ENCODE measurements at regions not wholly inside any gene's neighbourhood (a gene's known extent, or its start where the extent isn't known, plus 50 kb on each side); places are given as distances from the start of the nearest gene placed in this dataset.
"Not testable (repeated sequence)": the region's sequence is repeated elsewhere in the genome, so short reads cannot be mapped to it uniquely, and the experiment has no call there.

DNA sequence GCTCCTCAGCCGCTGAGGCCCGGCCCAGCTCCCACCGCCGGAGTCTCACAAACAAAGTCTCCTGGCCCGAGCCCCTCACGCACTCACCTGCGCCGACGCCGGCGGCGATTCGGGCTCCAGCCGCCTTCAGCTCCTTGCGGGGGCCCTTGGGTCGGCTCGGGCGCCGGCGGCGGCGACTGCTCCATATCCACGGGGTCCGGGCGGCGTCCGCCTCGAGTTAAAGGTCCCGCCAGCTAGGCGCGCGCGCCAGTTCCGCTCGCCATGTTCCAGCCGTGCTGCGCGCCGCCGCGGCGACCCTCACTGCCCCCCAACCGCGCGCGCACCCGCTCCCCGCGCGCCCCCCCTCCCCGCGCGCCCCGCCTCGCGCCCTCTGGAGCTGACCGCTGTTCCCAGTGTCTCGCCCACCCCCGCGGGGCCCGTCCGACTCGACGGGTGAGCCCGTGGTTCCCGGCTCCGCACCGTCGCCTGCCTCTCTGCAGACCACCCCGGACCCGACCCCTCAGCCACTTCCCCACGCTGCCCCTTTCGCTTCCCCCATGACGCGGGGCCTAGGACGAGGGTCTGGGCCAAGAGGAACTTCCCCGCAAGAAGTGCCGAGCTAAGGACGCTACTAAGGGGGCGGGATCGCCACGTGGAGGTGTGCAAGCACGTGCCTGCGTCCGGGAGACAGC lies 396.1 kb downstream of the ZNF33B start:
- TF ChIP-seq, protein P1, sequence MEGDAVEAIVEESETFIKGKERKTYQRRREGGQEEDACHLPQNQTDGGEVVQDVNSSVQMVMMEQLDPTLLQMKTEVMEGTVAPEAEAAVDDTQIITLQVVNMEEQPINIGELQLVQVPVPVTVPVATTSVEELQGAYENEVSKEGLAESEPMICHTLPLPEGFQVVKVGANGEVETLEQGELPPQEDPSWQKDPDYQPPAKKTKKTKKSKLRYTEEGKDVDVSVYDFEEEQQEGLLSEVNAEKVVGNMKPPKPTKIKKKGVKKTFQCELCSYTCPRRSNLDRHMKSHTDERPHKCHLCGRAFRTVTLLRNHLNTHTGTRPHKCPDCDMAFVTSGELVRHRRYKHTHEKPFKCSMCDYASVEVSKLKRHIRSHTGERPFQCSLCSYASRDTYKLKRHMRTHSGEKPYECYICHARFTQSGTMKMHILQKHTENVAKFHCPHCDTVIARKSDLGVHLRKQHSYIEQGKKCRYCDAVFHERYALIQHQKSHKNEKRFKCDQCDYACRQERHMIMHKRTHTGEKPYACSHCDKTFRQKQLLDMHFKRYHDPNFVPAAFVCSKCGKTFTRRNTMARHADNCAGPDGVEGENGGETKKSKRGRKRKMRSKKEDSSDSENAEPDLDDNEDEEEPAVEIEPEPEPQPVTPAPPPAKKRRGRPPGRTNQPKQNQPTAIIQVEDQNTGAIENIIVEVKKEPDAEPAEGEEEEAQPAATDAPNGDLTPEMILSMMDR (conservative IDR thresholded peaks at IDR 0.05; ENCODE audit: low read depth, low read length) = no peak
- H3K4me3 ChIP-seq (ENCODE audit: low read depth, low read length) = no peak overlapping the region
- DNase-seq (ENCODE audit: low read depth) = no peak

DNA sequence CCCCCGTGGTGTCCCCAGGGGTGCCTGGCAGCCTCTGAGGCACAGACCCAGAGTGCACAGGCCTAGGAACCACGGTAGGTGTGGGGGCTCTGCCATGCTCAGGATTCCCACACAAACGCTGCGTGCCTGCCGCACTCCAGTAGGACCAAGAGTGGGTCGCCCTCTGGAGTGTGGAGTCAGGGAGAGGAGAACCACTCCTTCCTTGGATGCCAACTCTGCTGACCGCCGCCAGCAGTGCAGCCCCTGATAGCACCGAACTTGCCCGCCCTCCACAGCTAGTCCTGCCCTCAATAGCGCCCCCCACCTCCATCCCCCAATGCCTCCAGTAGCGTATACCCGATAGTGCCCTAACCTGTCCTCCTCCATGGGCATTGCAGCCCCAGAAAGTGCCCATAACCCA lies 402.0 kb downstream of the ZNF33B start:
- DNase-seq (ENCODE audit: low read depth); H3K4me3 ChIP-seq (ENCODE audit: low read depth, low read length): not testable (repeated sequence)

DNA sequence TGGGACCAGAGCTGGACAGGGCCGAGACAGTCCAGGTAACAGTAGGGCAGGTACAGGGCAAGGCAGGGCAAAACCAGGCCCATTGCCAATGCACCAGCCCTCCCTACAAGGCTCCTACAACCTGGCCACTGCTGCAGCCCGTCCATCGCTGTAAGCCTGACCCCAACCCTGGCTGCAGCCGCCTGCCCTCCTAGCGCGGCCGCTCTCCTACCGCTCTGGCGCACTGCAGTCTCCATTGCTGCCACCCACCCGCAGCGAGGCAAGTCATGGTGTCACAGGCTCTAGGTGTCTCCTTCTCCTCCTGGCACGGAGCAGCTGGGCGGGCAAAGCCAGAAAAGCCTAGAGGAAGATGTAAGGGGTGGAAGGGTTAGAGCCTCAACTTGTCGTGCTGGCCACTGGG lies 402.6 kb downstream of the ZNF33B start:
- not testable (repeated sequence) for DNase-seq (ENCODE audit: low read depth); H3K4me3 ChIP-seq (ENCODE audit: low read depth, low read length)

DNA sequence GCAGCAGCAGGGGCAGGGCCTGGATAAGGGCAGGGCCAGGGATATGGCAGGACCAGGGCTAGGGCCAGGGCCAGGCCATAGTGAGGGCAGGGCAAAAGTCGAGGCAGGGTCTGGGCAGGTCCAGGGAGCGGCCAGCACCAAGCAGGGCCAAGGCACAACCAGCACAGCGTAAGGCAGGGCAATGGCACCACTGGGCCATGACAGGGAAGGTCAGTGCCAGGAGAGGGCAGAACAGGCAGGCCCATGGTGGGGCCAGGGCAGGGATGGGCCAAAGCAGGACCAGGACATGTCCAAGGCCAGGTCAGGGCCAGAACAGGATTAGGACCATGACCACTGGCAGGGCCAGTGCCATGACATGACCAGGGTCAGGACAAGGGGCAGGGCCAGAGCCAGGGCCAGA lies 403.1 kb downstream of the ZNF33B start:
- not testable (repeated sequence) for DNase-seq (ENCODE audit: low read depth); H3K4me3 ChIP-seq (ENCODE audit: low read depth, low read length)

DNA sequence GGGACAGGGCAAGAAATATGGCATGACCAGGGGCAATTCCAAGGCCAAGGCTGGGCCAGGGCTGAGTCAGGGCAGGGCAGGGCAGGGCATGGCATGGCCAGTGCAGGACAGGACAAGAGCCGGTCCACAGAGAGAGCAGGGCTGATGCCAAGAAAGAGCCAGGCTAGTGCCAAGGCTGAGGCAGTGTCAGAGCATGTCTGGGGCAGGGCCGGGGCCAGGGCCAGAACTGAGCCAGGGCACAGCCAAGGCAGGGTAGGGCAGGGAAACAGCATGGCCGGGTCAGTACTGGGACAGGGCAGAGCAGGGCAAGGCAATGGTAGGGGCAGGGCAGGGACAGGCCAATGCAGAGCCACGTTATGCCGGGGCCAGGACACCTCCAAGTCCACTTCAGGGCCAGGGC lies 403.9 kb downstream of the ZNF33B start:
- DNase-seq (ENCODE audit: low read depth); H3K4me3 ChIP-seq (ENCODE audit: low read depth, low read length): not testable (repeated sequence)

DNA sequence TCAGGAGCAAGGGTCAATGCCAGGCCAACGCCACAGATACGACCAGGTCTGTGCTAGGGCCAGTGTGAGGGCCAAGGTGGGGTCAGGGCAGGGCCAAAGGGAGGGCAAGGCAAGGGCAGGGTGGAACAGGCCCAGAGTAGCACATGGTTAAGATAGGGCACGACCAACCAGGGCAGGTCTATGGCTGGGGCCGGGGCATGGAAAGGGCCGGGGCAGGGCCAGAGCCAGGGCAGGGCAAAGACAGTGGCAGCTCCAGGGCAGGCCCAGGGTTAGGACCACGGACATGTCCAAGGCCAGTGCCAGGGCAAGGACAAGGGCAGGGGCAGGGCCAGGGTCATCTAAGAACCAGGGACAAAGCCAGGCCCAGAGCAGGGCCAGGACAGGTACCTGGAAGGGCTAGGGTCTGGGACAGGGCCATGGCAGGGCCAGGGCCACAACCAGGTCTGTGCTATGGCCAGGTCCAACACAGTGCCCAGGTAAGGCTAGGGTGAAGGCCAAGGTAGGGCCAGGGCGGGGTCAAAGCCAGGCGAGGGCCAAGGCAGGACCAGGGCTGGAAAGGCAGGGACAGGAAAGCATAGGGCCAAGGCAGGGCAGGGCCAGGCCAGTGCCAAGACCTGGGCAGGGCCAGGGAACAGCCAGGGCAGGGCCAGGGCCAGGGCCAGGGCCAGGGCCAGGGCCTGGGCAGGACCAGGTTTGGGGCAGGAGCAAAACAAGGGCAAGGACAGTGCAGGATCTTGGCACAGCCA lies 404.7 kb downstream of the ZNF33B start:
- not testable (repeated sequence) for H3K4me3 ChIP-seq (ENCODE audit: low read depth, low read length); DNase-seq (ENCODE audit: low read depth)

DNA sequence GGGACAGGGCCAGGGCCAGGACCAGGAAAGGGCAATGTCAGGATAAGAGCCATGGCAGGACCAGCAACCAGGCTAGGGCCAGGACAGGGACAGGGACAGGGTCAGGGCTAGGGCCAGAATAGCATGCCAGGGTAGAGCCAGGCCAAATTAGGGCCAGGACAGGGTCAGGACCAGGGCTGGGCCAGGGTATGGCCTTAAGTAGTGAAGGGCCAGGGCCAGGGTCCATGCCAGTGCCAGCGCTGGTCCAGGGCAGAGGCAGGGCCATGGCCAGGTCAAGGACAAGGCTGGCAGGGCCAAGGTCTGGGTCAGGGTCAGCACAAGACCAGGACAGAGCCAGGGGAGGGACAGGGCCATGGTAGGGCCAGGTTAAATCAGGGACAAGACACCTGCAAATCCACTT lies 405.4 kb downstream of the ZNF33B start:
- not testable (repeated sequence) for H3K4me3 ChIP-seq (ENCODE audit: low read depth, low read length); DNase-seq (ENCODE audit: low read depth)

DNA sequence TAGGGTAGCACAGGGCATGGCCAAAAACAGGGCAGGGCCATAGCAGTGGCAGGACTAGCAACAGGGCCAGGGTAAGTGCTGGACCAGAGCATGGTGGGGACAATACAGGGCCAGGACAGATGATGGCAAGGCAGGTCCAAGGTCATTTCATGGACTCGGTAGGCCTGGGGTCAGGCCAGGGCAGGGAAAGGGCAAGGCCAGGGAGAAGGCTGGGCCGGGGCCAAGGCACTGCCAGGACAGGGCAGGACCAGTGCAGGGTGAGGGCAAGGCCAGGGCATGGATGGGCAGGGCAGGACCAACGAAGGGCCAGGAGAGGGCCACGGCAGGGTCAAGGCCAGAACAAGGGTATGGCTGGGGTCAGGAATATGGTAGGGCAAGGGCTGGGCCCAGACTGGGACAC lies 407.6 kb downstream of the ZNF33B start:
- DNase-seq (ENCODE audit: low read depth); H3K4me3 ChIP-seq (ENCODE audit: low read depth, low read length): not testable (repeated sequence)

DNA sequence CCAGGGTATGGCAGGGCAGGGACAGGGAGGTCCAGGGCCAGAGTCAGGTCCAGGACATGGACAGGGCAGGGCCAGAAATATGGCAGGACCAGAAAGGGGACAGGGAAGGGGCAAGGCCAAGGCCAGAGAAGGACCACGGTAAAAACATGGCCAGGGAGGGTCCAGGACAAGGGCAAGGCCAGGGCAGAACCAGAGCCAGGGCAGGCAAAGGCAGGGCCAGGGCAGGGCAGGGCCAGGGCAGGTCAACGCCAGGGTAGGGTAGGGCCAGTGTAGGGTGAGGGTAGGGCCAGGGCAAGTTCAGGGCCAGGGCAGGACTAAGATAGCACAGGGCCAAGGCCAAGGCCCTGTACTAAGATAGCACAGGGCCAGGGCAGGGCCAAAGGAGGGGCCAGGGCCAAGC lies 408.3 kb downstream of the ZNF33B start:
- not testable (repeated sequence) for H3K4me3 ChIP-seq (ENCODE audit: low read depth, low read length); DNase-seq (ENCODE audit: low read depth)

DNA sequence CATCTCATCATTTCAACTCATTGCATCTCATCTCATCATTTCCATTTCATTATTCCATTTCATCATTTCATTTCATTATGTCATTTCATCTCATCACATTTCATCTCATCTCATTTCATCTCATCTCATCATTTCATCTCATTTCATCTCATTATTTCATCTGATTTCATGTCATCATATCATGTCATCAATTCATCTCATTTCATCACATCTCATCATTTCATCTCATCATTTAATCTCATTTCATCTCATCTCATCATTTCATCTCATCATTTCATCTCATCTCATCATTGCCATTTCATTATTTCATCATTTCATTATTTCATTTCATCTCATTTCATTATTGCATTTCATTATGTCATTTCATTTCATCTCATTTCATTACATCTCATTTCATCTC lies 410.5 kb downstream of the ZNF33B start:
- DNase-seq (ENCODE audit: low read depth) = not testable (repeated sequence)

DNA sequence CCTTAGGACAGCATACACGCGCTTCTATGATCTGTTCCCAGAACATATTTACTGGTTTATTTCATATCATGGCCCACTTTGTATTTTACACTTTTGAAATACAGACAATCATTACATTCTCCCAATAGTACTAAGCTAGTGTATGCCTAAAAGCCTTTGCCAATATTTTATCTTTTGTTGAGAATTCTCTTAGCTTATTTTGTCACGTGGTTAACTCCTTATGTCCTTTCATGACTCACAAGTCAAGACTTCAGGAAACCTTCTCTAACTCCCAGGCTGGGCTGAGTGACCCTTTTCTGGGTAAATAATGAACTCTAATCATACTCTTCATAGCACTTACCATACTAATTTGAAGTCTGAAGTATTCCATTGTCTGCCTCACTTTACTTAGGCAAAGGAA lies 444.8 kb downstream of the ZNF33B start:
- H3K4me3 ChIP-seq (ENCODE audit: low read depth, low read length); DNase-seq (ENCODE audit: low read depth): not testable (repeated sequence)

More for the DNA sequence above, 410.5 kb downstream of the ZNF33B start:
- H3K4me3 ChIP-seq (ENCODE audit: low read depth, low read length) = not testable (repeated sequence)

DNA sequence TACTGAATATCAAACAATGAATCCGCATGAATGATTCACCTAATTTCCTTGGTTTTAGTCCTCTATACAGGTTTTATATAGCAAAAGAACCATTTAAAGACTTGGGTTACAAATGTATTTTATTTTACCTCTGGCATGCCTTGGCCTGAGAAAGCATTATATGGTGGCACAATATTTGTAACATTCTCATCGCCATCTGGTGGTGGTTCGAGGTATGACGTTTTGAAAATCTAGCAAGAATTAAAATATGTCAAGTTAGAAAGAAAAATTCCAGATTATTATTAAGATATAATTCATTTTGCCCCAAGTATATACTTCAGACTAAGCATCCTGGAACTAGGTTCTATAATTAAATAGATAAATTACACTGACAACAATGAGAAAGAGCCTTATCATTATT lies 445.9 kb downstream of the ZNF33B start:
- TF ChIP-seq, protein P1 (conservative IDR thresholded peaks at IDR 0.05; ENCODE audit: low read depth, low read length) = peak; percentile 44
- not testable (repeated sequence) for H3K4me3 ChIP-seq (ENCODE audit: low read depth, low read length)
- DNase-seq (ENCODE audit: low read depth) = peak; percentile 51

DNA sequence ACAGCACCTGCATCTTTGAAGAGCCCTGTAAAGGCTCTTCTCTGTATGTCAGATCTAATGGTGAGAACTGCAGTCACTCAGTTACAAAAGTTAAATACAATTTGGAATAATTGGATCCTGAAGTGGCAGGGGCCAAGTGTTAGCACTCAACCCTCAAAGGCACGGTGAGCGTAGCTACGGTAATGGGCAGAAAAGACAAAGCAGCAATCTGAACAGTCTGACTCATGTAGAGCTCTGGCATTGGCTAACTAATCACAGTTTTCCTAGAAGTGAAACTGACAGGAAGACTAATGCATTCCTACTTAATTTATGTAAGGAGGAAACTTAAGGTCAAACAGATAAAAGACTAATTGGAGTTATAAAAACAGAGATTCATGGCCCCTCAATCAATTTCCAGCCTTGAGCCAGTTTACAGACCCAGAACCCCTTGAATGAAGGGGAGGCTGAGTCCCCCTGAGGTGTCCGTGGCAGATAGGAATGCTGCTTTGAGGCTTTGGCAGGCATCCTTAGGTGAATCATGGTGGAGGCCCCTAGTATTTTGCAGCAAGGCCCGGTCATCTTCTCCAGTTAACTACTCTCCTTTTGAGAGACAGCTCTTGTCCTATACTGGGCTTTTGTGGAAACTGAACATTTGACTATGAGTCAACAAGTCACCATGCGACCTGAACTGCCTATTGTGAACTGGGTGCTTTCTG lies 450.7 kb downstream of the ZNF33B start:
- H3K4me3 ChIP-seq (ENCODE audit: low read depth, low read length); DNase-seq (ENCODE audit: low read depth): not testable (repeated sequence)

All from choroid plexus epithelial cell (primary cell).